Suppressor macrophage treated with lipopolysaccharide for 1 hour (primary cell): ENCODE measurements at regions not wholly inside any gene's neighbourhood (a gene's known extent, or its start where the extent isn't known, plus 50 kb on each side); places are given as distances from the start of the nearest gene placed in this dataset.
A peak's percentile ranks its signal among the peaks of the same experiment; 100 is the strongest.

Experiments used
- DNase-seq, 3 donors: peaks; one replicate each; pipeline ENCODE4 v3.0.0-alpha.2; 2020 to 2022

GRCh38 chr11:45554230-45554967, 111.0 kb downstream of the CHST1 start:
- no peak for DNase-seq

GRCh38 chr11:45553383-45553936, 112.0 kb downstream of the CHST1 start:
- no peak for DNase-seq

- no peak for DNase-seq
These were observed 114.2 kb downstream of the CHST1 start for GRCh38 chr11:45551191-45551713.

- no peak for DNase-seq
These were observed 116.2 kb downstream of the CHST1 start for GRCh38 chr11:45549257-45549656.

- DNase-seq, result peak; percentile 43 to 58 (median 49)
These were observed 119.1 kb downstream of the CHST1 start for GRCh38 chr11:45546366-45546765.

GRCh38 chr11:45544826-45545225, 120.6 kb downstream of the CHST1 start:
- no peak for DNase-seq

- peak; percentile 21 to 51 (median 26) for DNase-seq
These were observed 121.5 kb downstream of the CHST1 start for GRCh38 chr11:45543808-45544422.

- no peak for DNase-seq
These were observed 122.3 kb downstream of the CHST1 start for GRCh38 chr11:45543081-45543480.

- DNase-seq, result no peak
These were observed 123.6 kb downstream of the CHST1 start for GRCh38 chr11:45541693-45542434.

- DNase-seq, result no peak
These were observed 126.5 kb downstream of the CHST1 start for GRCh38 chr11:45538939-45539338.

GRCh38 chr11:45538363-45538762, 127.1 kb downstream of the CHST1 start:
- DNase-seq, result no peak

GRCh38 chr11:45537614-45538013, 127.8 kb downstream of the CHST1 start:
- no peak for DNase-seq

- no peak for DNase-seq
These were observed 130.4 kb downstream of the CHST1 start for GRCh38 chr11:45535033-45535432.

GRCh38 chr11:45534132-45534531, 131.3 kb downstream of the CHST1 start:
- no peak for DNase-seq

GRCh38 chr11:45532546-45532945, 132.9 kb downstream of the CHST1 start:
- no peak for DNase-seq

- DNase-seq, result no peak
These were observed 134.6 kb downstream of the CHST1 start for GRCh38 chr11:45530776-45531175.

- DNase-seq, result no peak
These were observed 135.3 kb downstream of the CHST1 start for GRCh38 chr11:45530111-45530510.

GRCh38 chr11:45528435-45528834, 137.0 kb downstream of the CHST1 start:
- no peak for DNase-seq

- DNase-seq, result peak; percentile 69 to 75 (median 75)
These were observed 137.5 kb downstream of the CHST1 start for GRCh38 chr11:45527898-45528297.

GRCh38 chr11:45525393-45525792, 140.0 kb downstream of the CHST1 start:
- DNase-seq, result peak; percentile 49 to 62 (median 50)

- DNase-seq, result no peak
These were observed 141.7 kb downstream of the CHST1 start for GRCh38 chr11:45523760-45524159.

- DNase-seq, result peak; percentile 50 to 61 (median 53)
These were observed 146.4 kb downstream of the CHST1 start for GRCh38 chr11:45518833-45519535.
